ENCODE measurements at regions not wholly inside any gene's neighbourhood (a gene's known extent, or its start where the extent isn't known, plus 50 kb on each side); places are given as distances from the start of the nearest gene placed in this dataset.
"Not testable (repeated sequence)": the region's sequence is repeated elsewhere in the genome, so short reads cannot be mapped to it uniquely, and the experiment has no call there.

DNA sequence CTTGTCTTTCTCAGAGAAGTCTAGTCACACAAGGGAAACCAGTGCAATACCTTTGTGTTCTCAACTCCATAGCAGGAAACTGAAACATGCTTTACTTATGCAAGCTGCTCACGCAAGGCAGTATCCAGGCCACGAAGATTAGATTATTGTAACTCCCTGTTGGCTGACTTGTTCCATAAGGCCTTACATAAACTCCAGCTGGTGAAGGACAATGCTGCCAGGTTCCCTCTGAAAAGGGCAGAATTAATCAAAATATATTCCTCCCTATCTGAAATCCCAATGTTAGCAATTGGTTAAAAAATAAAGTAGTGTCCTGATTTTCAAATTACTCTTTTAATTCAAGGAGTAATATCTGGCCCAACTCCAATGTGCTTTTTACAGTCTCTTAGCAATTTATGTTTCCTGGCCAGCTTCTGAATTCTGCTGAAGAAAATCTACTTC lies 966.6 kb downstream of the HACE1 start:
- DNase-seq (ENCODE audit: low spot score), result no peak

DNA sequence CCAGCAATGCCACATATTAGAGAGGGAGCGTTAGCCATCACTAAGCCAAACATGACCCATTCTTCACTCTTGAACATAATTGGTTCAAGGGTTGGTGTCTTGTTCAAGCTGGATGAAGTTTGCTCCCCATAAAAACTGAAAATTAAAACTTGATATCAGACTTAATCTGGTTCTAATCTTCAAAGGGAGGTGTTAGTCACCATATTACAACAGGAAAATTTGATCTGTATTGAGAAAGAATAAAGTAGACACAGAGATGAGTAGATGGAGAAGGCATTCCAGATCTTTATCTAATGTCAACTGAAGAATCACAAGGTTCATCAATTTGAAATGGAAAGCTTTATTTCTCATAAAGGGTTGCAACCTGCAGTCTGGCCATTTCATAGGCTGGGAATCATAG lies 972.8 kb downstream of the HACE1 start:
- DNase-seq (ENCODE audit: low spot score), result no peak

DNA sequence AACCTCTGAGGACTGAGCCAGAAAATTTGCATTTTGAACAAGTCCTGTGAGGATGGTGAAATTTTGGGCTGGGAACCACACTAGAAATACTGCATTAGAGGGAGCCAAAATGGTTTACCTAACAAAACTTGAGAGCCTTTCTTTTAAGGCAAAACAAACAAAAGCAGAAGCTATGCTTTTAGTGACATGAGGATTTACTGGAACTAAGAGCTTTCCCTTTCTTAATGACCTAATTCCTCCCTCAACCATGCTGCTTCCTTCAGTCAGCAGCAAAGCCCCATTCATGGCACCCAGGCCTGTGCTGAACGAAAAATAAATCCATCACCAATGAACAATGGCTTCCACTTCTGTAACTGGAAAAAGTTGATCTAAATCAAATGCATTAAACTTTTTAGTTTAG lies 974.3 kb downstream of the HACE1 start:
- no peak for DNase-seq (ENCODE audit: low spot score)

DNA sequence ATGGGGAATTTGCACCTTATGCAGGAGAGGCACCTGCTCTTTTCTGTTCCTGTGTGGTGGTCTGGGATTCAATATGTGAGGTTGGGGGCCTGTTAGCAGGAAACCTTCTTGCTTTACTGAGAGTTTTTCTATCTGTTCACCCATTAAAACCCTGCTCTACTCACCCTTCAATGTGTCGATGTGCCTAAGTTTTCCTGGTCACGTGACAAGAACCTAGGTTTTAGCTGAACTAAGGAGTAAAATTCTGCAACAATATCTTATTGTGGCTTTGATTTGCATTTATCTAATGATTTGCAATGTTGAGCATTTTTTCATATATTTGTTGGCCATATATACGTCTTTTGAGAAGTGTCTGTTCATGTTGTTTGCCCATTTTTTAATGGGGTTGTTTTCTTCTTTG lies 979.9 kb downstream of the HACE1 start:
- DNase-seq (ENCODE audit: low spot score), result no peak

DNA sequence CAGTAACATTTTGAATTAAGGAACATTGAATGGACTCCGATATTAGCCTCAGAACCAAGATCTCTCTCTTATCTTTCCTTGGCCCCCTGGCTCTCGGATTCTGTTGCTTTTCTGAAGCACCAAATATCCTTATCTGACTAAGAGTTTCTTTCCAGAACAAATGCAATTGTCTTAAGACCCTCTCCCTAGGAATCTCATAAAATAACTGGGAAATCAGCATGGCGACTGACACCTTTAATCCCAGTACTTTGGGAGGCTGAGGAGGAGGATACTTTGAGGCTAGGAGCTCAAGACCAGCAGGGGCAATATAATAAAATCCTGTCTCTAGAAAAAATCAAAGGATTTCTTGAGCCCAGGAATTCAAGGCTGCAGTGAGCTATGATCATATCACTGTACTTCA lies 984.5 kb downstream of the HACE1 start:
- no peak for DNase-seq (ENCODE audit: low spot score)

DNA sequence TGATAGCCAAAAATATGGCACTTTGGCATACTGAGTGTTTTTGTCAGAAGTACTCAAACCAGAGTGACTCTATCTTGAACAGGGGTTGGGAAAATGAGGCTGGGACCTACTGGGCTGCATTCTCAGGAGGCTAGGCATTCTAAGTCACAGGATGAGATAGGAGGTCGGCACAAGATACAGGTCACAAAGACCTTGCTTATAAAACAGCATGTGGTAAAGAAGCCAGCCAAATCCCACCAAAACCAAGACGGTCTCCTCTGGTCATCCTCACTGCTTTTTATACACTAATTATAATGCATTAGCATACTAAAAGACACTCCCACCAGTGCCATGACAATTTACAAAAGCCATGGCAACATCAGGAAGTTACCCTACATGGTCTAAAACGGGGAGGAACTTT lies 985.1 kb downstream of the HACE1 start:
- no peak for DNase-seq (ENCODE audit: low spot score)

DNA sequence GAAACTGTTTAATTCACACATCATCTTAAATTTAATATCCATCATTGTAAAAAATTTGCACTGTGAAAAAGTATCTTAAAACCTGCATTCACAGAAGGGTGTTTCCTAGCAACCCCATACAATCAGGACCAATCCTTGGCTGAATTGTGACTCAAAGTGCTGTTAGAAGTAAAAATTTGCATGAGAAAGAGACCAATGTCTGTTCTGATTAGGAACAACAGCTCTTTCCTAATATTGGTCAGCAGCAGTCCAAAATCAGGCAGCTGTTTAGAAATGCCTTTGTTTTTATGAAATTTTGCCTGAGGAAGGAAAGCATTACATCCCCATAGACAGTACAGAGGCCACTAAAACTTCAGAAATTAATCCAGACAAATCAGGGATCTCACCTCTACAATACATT lies 987.0 kb downstream of the HACE1 start:
- DNase-seq (ENCODE audit: low spot score), result no peak

DNA sequence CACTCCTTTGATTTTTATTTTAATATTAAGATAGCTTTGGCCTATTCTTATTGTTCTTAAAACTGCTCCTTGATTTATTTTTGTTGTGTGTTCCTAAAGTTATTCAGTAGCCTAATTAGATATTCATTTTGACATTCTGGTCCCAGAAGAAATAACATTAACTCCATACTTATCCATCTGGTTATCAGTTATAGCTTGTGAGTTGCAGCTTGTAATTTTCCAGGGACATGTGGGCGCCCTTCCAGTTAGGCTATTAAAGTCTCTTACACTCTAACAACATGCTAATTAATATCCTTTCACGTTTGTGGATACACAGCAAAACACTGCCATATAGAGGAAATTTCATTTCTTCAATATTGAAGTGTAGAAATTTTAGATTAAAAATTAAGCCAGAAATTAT lies 987.5 kb downstream of the HACE1 start:
- DNase-seq (ENCODE audit: low spot score), result no peak

DNA sequence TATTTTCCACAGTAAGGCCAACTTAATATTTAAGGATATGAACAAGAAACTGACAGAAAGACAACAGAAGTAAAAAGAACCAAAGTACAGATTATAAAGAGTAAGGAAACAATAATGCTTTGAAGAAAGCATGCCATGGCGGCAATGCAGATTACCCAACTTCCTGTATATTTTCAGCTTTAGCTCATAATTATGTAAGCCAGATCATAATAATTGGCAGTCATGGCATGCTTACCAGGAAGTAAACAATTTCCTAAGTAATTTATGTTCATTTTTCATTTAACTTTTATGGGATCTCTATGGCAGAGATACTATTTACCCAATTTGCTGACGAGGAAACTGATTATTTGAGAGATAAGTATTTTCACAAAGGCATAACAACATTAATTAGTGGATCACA lies 988.7 kb downstream of the HACE1 start:
- DNase-seq (ENCODE audit: low spot score), result no peak

DNA sequence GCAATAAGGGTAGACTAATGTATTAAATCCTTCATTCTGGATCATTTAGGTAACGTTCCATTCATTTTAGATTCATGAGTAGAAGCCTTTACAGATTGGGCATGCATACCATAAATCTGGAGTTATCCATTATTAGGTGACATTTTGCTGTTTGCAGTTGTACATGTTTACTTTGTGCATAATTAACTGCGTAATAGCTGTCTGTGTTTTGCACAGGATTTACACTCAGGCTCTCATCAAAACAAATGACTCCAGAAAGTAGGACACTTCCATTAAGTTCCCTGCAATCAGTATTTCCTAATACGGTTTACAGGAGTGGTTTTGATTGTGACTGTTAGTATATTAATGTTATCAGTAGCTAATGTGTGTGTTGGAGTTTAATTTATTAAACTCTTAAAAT lies 997.4 kb downstream of the HACE1 start:
- DNase-seq (ENCODE audit: low spot score), result no peak

DNA sequence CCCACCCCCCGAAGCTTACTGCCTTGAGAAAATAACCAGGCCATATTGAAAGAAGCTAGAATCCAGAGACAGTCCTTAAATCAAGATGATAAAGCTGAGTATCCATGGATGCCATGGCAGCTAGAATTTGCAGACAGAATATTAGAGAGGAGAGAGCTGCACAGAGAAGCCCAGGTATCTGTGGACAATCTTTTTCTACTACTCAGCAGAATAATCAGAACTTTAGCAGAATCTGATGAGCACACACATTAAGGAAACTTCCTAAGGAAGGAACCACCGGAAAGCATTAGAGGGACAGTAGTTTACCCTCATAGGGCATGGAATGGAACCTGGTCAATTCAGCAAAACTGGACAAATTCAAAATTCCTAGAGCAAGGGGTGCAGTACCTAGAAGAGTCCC lies 1001.7 kb downstream of the HACE1 start:
- no peak for DNase-seq (ENCODE audit: low spot score)

DNA sequence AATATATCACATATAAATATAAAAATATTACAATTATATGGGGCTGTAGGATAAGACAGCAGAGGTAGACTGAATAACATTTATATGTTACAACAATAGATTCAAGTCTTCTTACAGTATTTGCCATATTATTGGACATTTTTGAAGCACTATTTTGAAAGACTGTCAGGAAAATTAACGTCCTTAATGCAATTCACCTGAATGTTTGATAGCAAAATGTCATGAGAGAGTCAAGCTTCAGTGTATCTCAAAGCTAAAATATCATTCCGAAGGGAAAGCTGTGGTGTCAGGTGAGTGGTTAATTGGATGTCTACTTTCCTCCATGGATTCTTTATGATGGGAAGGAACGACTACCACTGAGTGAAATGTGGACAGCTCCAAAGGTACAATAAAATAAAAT lies 1004.0 kb downstream of the HACE1 start:
- no peak for DNase-seq (ENCODE audit: low spot score)

DNA sequence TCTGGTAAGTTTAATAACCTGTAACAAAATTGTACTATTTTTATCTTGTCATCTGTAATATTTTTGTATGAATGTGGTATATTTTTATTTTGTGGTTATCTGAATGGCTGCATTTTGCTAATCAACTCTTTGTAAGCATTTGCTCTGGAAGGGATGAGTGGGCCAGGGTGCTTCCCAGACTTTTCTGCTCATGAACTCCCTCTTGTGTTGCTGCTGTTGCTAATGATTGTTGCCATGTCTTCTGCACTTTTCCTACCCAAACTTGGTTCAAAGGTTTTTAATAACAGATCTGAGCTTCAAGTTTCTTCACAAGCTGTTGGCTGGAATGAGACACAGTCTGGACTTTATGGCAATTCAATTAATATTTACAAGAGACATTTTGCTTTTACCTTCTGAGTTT lies 1005.7 kb downstream of the HACE1 start:
- no peak for DNase-seq (ENCODE audit: low spot score)

DNA sequence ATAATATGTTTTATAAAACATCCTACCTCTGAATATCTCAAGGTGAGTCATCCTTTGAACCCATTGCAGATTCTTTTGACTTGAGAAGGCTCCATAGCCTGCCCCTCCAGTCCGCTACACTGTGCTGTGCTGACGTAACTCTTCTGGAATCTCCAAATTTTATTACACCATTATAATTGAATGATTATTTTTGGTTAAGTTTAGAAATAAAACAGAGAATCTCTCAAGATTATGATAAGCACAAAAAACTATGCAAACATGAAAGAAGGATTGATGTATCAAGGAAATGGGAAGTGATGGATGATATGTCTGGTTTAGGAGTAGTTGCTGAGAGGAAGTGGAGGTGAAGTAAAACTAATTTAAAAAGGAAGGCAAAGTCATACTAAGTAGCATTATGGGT lies 1021.3 kb downstream of the HACE1 start:
- DNase-seq (ENCODE audit: low spot score), result no peak

DNA sequence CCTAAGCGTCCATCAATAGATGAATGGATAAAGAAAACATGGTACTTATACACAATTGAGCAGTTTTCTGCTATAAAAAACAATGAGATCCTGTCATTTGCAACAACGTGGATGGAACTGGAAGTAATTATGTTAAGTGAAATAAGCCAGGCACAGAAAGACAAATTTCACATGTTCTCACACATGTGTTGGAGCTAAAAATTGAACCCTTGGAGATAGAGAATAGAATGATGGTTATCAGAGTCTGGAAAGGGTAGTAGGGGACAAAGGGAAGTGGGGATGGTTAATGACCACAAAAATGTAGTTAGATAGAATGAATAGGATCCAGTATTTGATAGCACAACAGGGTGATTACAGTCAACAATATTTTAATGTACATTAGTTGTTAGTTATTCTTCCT lies 1033.5 kb downstream of the HACE1 start:
- no peak for DNase-seq (ENCODE audit: low spot score)

DNA sequence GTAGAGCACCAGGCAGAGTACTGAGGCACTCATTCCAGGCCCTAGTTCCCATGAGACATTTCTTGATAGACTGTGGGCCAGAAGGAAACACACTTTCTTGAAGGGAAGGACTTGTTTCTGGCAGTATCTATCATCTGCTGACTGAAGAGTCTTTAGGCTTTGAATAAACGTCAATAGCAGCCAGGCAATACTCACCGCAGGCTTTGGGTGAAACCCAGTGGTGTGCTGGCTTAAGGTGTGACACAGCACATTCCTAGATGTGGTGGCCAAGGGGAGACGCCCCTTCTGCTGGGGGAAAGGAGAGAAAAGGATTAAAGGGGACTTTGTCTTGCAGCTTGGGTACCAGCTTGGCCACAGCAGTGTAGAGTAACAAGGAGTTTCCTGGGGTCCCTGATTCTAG lies 1039.6 kb downstream of the HACE1 start:
- no peak for DNase-seq (ENCODE audit: low spot score)

DNA sequence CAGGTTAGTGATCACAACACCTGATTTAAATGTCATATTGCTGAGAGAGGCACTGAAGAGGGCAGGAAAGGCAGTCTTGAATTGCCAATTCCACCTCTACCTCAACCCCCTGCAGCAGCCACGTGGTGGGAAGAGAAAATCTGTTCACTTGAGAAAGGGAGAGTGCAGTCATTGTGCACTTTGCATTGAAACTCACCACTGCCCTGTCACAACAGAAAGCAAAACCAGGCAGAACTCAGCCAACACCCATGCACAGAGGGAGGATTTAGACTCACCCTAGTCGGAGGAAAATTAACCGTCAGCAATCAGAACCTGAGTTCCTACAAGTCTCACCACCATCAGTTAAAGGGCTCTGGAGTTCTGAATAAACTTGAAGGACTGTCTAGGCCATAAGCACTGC lies 1040.2 kb downstream of the HACE1 start:
- DNase-seq (ENCODE audit: low spot score), result no peak

DNA sequence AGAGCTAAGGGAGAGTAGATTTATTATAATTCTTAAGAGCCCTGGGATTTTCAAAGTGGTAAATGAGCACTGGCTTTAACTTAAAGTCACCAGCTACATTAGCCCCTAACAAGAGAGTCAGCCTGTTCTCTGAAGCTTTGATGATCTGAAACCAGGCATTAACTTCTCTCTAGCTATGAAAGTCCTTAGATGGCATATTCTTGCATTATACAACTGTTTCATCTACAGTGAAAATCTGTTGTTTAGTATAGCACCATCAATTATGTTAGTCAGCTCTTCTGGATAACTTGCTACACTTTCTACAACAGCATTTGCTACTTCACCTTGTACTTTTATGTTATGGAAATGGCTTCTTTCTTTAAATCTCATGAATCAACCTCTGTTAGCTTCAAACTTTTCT lies 1046.7 kb downstream of the HACE1 start:
- DNase-seq (ENCODE audit: low spot score), result no peak

DNA sequence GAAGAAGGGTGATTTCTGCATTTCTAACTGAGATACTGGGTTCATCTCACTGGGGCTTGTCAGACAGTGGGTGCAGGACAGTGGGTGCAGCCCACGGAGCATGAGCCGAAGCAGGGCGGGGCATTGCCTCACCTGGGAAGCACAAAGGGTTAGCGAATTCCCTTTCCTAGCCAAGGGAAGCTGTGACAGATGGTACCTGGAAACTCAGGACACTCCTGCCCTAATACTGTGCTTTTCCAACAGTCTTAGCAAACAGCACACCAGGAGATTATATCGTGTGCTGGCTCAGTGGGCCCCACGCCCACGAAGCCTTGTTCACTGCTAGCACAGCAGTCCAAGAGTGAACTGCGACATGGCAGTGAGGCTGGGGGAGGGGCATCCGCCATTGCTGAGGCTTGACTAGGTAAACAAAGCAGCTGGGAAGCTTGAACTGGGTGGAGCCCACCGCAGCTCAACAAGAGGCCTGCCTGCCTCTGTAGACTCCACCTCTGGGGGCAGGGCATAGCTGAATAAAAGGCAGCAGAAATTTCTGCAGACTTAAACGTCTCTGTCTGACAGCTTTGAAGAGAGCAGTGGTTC lies 1057.7 kb downstream of the HACE1 start:
- DNase-seq (ENCODE audit: low spot score), result not testable (repeated sequence)

DNA sequence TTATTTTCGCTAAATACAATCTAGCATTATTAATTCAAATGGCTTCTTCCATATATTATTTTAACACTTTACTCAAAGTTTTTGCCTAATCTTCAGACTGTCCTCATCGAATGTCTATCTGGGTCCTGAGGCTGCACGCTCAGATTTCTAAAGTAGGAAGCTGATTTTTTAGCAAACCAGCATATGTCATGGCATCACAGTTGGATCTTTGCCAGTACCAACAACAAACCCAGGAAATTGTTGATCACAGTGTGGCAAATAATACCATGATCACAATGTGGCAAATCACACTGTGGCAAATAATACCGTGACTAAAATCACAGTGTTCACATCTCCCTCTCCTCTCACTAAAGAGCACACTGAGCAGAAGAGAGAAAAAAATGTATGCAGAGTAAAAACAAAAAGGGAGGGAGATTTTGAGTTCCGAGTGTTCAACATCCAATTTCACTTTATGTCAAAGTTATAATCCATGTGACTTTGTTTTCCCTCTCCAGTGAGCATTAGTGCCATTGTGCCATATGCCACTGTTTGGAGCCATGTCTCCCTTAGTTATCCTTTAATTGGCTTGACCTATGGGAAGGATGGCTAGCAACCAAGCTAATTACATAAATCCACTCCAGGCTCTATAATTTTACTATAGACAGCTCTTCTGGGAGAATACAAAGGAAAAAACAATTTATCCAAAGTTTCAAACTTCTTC lies 1059.6 kb downstream of the HACE1 start:
- no peak for DNase-seq (ENCODE audit: low spot score)

DNA sequence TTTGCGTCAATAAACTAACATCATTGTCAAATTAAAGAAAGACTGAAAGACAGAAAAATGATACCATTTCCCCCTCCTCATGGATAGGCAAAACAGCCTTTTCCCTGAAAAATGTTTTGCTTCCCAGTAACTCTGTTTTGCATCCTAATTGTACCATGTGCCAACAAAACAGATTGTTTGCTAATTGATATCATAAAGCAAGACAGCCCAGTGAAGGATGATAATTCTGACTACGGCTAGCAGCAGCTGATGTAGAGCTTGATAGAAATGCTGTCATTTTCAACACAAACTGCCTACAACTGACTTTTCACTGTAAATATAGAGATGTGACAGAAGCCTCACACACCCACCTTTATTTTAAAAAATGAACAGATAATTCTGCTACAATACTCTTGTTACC lies 1061.6 kb downstream of the HACE1 start:
- no peak for DNase-seq (ENCODE audit: low spot score)

DNA sequence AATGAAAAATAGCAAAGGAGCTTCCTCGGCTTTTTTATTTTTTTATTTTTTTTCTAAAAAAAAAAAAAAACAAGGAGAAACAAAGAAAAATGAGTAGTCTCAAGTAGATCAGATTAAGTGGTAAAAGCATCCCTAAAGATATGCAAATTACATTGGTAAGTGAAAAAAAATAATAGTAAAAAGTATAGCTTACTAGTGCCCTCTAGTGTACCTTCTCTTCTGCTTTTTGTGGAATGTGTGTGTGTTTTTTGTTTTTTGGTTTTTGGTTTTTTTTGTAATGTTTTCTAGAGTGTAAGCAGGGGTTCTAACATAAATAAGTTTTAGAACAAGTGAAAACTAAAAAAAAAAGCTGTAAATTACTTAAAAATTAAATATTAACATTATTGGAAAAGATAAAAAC lies 1062.0 kb downstream of the HACE1 start:
- DNase-seq (ENCODE audit: low spot score), result peak; percentile 12

DNA sequence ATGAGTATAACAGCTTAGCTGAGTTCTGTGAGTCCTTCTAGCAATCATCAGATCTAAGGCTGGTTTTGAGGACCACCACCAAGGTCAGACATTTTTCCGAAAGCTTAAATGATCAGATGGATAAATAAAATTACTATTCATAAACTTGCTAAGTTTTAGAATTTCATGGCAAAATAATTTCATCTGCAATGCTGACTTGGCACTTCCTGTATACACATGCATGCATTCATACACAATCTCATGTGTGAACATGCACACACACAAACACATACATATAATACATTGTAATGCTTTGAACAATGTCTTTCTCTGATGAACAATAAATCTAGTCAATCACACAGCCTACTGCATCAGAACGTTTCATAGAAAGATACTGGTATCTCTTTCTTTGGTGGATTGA lies 1068.3 kb downstream of the HACE1 start:
- DNase-seq (ENCODE audit: low spot score), result no peak

DNA sequence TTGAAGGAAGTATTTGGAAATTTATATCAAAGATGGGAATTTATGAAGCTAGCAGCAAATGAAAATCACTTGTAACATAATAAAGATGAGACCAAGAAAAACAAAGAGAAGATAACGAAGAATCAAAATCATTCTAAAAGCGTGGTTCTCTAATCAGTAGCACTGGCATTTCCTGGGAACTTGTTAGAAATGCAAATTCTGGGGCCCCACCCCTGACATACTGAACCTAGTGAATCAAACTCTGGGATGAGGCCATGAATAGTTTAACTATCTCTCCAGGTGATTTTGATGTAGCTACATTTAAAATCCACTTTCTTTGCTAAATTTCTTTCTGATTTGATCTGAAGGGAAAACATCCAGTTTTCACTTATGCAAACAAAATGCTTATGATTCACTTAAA lies 1075.6 kb downstream of the HACE1 start:
- DNase-seq (ENCODE audit: low spot score), result no peak

Measured in kidney capillary endothelial cell (primary cell).